ENCODE measurements at regions not wholly inside any gene's neighbourhood (a gene's known extent, or its start where the extent isn't known, plus 50 kb on each side); places are given as distances from the start of the nearest gene placed in this dataset.
"Not testable (repeated sequence)": the region's sequence is repeated elsewhere in the genome, so short reads cannot be mapped to it uniquely, and the experiment has no call there.

DNA sequence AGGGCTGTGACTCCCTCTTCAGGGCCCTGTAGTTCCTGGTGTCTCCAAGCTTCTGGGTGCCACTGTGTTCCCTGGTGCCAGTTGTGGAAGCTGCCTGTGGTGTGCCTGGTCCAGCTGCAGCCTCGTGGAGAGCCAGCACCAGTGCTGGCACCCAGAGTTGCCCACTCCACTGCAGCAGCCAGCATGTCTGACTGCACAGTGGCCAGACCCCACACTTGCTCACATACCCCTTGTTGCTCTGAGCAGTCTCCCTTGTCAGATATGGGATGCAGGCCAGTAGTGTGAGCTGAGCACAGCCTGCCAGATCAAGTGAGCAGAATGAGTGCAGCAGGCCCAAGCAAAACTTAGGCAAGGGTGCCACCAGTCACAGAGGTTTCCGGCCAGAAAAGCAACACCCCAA lies 108.6 kb downstream of the ZMAT1 start:
- DNase-seq = no peak

DNA sequence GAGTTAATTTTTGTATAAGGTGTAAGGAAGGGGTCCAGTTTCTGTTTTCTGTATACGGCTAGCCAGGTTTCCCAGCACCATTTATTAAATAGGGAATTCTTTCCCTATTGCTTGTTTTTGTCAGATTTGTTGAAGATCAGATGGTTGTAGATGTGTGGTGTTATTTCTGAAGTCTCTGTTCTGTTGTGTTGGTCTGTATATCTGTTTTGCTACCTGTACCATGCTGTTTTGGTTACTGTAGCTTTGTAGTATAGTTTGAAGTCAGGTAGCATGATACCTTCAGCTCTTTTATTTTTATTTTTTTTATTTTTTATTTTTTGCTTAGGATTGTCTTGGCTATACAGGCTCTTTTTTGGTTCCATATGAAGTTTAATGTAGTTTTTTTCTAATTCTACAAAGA lies 114.1 kb downstream of the ZMAT1 start:
- not testable (repeated sequence) for DNase-seq

DNA sequence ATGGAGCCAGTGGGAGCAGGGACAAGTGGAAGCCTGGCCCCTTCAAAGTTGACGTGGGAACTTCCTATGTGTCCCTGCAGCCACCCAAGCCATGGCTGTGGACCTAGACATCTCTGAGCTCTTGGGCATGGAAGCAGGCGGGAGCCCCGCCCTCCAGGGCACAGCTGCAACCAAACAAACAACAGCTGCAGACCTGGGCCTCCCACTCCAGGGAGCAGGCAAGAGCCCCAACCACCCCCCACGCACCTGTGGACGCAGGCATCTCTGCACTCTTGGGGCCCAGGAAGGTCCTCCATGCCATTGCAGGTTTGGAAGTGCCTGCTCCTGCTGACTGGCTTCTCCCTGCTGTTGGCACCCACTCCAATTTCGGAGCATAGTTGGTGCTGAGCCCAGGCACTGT lies 118.6 kb downstream of the ZMAT1 start:
- no peak for DNase-seq

DNA sequence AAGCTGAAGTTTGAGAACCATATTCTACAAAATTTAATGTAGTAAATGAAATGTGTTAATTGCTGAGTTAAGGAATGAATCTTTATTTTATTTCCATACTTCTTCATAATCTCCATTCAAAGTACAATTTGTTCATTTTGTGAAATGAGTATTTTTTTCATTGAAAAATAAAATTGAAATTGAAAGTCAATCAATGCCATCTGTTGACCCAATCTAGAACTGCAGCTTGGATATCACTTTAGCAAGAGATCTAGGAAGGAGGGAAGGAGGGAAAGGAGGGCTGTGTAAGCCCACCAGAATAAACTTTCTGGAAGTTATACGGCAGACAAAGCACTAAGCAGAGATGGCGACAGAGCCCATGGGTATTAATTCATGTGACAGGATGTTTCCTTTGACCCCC lies 128.4 kb downstream of the ZMAT1 start:
- DNase-seq = peak; percentile 2

DNA sequence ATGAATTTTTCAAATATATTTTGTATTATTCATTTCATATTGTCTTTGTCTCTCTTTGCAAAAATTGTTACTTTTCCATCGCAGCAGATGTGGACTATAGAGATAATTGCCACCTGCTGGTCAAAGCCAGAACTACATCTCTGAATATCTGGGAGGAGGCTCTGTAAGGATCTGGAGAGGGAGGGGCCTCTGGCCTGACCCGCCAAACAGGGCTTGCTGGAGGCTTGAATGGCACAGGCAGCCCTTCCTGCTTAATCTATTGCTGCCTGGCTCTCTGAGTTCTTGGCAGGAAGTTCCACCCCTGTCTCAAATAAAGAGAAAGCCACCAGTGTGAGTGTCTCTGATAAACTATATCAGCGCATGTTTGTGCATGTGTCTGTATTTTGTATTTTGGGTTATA lies 132.4 kb downstream of the ZMAT1 start:
- peak; percentile 76 for DNase-seq

DNA sequence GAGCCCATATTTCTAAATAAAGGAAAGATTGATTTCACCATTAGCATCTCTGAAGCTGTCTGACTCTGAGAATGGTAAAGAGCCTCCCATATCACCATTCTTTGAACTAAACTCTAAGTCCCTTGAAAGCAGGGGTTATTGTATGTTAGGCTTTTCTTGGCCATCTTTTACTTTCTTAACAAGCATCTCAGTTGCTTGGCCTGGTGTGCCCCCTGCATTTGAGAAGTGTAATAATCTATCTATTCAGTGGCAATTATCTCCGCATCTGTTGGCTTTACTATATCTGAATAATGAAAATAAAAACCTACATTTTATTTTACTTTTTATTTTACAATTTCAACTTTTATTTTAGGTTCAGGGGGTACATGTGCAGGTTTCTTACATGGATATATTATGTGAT lies 128.3 kb upstream of the ARMCX2 start:
- no peak for DNase-seq

DNA sequence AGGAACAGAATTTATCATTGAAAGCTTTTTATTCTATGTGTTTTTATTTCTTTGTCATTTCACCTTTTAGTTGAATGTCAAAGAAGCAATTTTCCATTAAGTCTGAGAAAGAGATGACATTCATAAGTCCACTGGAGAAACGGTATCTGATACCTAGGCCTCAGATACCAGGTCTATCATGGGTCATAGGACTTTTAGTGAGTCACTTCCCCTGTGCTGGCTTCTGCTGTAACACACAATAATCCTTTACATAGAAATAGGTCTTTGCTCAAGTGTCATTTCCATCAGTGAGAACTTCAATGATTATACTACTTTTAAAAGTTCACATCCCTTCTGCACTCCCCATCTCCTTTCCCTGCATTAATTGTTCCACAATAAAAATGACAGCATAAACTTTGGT lies 125.5 kb upstream of the ARMCX2 start:
- DNase-seq = no peak

DNA sequence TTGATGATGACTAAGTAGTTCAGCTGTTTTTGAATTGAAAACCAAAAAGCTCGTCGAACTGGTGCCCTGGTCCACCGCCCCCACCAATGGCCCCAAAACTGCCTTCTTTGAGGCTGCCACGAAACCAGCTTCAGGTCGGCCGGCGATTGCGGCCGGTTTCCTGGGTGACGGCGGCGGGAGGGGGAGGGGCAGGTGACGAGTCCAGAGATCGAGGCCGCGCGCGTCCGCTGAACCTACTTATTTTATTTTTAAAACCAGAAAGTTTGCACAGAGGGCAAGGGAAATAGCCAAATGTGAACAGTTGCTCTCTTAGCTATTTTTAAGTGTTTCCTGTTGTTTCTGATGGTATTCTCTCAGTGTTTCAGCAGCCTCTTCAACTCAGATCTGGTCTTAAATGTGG lies 120.8 kb upstream of the ARMCX2 start:
- not testable (repeated sequence) for DNase-seq

DNA sequence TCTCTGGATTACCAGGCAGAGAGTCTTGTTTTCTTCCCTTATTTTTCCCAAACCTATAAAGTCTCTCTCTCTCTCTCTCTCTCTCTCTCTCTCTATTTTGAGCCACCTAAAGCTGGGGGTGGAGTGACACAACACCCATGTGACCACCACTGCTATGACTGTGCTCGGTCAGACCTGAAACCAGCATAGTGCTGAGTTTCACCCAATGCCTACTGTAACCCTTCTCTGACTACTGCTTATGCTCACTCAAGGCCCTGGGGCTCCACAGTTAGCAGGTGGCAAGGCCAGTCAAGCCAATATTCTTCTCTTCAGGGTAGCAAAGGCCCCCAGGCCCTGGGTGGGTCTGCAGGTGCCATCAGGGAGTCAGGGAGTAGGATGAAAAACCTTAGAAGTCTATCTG lies 114.7 kb upstream of the ARMCX2 start:
- DNase-seq = no peak

DNA sequence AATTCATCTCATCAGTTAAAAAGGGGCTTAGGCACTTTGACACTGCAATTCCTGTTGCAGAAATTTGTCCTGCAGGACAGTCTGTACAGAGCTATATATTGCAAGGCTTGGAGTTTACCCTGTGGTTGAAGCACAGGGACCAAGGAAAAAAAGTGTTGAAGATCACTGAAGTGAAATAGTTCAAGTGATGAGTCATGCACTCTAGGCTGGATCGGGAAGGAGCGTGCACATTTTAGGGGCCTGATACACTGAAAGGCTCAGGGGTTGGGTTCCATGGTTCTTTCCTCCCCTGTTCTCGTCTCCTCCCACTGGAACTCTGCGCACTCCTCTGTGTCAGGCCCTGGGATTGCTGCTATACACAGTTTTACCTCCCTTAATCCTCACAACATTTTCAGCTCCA lies 104.9 kb upstream of the ARMCX2 start:
- DNase-seq = no peak

DNA sequence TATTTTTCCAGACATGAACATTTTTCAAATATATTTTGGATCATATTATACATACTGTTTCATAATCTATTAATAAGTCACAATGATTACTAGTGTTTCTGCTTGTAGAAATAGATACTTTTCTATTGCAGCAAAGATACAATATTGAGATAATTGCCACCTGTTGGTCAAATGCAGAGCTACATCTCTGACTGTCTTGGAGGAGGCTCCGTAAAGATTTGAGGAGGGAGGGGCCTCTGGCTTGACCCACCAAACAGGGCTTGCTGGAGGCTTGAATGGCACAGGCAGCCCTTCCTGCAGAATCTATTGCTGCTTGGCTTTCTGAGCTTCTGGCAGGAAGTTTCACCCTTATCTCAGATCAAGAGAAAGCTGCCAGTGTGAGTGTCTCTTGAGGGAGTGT lies 99.3 kb upstream of the ARMCX2 start:
- DNase-seq = peak; percentile 11

DNA sequence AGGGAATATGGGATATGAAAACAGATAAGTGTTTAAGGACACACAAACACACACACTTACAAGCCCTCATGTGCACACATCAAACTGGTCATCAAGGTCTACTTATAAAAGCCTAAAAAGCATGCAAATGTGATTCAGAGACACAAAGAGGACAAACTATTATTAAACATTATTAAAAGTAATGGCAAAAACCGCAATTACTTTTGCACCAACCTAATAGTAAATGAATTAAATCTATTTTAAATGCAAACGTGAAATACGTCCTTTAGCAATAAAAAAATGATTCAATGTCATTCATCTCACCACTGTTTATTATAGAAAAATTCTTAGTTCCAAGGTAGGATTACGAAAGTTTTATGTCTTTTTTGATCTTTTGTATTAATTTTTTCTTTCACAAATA lies 91.1 kb upstream of the ARMCX2 start:
- no peak for DNase-seq

DNA sequence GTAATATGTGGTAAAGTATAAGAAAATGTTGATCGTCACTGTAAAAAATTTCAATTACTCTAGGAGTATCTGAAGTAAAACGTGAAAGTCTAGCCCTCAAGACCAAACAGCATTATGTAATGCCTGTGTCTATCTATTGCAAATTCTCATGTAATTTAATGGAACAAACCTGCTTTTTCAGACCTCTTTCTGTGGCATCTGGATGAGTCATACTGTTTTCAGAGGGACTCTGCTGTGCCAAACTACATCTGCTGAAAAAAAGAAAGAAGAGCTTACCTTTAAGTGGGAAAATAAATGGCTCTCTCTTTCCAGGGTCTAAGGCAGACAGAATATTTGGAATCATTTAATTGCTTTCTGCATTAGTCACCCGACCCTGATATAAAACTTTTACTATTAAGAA lies 89.8 kb upstream of the ARMCX2 start:
- no peak for DNase-seq

DNA sequence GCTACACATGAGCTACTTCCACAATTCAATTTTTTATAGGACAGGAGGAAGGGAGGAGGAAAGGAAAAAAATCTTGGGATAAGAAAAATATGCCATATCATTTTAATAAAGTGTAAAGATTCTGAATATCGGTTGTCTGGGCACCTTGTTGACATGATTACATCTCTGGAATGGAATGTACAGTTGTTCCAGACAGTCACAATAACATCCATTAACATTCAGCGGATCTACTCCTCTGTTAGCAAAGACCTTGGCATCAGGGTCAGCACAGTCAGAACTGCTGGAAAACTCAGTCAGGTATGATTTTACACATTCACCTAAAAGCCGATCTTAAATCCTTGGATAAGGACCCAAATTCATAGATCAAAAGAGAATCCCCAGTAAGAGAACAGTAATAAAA lies 85.4 kb upstream of the ARMCX2 start:
- DNase-seq = no peak

DNA sequence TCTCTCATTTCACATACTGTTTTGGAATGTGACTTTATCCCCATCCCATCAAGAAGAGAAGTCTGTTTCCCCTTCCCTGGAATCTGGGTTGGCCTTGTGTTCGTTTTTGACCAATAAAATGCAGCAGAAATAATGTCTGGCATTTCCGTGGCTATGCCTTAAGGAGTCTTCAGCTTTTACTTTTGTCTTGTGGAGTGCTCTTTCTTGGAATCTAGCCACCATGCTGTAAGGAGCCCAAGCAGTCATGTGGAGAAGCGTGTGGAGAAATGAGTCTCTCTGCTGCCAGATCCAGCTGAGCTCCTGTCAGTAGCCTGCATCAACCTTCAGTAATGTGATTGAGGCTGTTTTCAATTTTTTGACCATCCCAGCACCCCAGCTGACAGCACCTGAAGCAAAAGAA lies 84.4 kb upstream of the ARMCX2 start:
- DNase-seq = no peak

DNA sequence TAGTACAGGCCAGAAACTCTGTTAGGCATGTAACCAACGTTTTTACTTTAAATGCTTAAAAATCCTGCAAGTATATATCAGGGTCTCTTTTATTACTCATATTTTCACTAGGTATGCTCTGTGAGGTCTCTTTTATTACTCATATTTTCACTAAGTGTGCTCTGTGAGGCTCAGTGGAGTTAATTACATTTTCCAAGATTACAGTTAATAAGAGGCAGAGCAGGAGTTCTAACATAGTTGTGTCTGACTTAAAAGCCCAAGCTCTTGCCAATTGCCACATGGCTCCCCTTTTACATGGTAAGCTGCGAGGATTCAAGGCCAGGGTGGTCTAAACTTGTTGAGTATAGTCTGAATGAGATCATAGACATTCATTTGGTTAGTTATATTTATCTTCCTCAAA lies 81.0 kb upstream of the ARMCX2 start:
- no peak for DNase-seq

DNA sequence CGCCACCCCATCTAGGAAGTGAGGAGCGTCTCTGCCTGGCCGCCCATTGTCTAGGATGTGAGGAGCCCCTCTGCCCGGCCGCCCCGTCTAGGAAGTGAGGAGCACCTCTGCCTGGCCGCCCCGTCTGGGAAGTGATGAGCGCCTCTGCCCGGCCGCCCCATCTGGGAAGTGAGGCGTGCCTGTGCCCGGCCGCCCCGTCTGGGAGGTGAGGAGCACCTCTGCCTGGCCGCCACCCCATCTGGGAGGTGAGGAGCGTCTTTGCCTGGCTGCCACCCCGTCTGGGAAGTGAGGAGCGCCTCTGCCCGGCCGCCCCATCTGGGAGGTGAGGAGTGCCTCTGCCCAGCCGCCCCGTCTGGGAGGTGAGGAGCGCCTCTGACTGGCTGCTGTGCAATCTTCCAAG lies 79.2 kb upstream of the ARMCX2 start:
- DNase-seq = not testable (repeated sequence)

DNA sequence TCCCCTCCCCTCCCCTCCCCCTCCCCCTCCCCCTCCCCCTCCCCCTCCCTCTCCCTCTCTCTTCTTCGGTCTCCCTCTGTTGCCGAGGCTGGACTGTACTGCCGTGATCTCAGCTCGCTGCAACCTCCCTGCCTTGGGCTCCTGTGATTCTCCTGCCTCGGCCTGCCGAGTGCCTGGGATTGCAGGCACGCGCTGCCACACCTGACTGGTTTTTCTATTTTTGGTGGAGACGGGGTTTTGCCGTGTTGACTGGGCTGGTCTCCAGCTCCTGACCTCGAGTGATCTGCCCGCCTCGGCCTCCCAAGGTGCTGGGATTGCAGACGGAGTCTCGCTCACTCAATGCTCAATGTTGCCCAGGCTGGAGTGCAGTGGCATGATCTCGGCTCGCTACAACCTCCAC lies 78.8 kb upstream of the ARMCX2 start:
- not testable (repeated sequence) for DNase-seq

DNA sequence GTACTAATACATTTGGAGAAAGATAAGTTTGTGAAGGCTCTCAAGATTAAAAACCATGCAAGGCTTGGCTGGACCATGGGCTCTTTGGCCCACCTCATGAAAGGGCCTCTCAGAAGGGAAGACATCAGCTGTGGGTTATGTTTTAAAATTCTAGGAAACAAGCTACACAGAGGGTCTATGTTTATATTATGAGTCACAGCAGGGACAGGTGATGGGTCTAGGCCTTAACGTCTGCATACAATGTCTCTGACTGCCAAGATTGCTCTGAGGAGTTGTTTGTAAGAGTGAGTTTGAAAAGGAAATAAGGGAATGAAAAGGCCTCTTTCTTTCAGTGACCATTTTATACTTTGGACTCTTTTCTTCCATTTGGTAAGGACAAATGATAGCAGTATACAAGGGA lies 77.0 kb upstream of the ARMCX2 start:
- no peak for DNase-seq

DNA sequence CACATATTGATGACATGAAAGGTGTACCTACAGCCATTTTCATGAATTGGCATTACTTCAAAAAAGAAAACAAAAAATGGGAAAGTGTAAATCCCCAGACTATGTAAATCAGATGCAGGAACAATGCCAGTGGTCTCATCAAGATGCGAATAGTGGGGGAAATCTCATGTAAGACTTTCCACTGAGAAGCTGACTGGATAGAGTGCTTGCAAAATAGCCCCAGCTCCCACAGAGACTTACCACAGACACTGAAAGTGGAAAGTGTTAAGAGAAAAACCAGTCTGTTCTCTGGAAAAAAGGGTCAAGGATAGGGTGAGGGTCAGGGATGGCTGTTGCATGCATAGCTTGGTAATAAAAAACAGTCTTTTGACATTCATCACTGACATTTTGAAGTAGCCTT lies 73.2 kb upstream of the ARMCX2 start:
- no peak for DNase-seq

DNA sequence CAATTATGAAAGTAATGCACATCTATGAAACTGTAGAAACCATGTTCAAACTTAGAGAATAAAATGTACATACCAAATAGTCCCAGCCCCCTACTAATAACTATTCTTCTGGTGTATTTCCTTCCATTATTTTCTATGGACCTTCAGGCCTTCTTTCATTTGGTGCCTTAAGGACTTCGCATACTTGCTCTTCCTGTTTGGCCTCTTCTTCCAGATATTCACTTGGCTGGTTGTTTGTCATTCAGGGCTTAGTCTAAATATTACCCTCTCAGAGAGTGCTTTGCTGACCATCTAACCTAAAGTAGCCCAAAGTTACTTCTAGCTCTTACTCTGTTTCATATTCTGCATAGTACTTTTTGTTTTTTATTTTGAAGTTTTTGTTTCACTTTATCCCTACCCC lies 70.3 kb upstream of the ARMCX2 start:
- no peak for DNase-seq

Measured in hindlimb muscle (tissue), 1 donor.